ENCODE measurements at regions not wholly inside any gene's neighbourhood (a gene's known extent, or its start where the extent isn't known, plus 50 kb on each side); places are given as distances from the start of the nearest gene placed in this dataset.
"Not testable (repeated sequence)": the region's sequence is repeated elsewhere in the genome, so short reads cannot be mapped to it uniquely, and the experiment has no call there.

DNA sequence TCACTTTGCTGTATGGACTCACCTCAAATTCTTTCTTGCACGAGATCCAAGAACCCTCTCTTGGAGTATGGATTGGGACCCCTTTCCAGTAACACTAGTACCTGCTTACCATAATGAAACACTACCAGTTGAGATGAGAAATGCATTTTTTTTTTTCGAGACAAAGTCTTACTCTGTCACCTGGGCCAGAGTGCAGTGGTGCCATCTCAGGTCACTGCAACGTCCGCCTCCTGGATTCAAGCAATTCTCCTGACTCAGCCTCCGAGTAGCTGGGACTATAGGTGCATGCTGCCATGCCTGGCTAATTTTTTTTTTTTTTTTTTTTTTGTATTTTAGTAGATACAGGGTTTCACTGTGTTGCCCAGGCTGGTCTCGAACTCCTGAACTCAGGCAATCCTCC, 167.0 kb downstream of the THBS2 start:
- H3K27ac ChIP-seq, result peak overlapping the region in 3 of 21 experiments; percentile 2 to 62 (median 44)
- H3K4me3 ChIP-seq, result not testable (repeated sequence)

DNA sequence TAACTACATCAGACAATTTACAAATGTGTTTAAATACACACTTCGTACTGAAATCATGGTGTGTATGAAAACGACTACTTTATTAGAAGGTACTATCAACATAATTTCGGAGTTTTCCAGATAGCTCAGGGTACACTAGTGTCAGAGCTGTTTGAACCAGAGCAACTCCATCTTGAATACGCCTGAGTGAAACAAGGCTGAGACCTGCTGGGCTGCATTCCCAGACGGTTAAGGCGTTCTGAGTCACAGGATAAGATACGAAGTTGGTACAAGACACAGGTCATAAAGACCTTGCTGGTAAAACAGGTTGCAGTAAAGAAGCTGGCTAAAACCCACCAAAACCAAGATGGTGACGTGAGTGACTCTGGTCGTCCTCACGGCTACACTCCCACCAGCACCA, 167.6 kb downstream of the THBS2 start:
- H3K4me3 ChIP-seq, result no peak overlapping the region
- peak overlapping the region in 3 of 21 experiments; percentile 44 to 69 (median 62) for H3K27ac ChIP-seq

DNA sequence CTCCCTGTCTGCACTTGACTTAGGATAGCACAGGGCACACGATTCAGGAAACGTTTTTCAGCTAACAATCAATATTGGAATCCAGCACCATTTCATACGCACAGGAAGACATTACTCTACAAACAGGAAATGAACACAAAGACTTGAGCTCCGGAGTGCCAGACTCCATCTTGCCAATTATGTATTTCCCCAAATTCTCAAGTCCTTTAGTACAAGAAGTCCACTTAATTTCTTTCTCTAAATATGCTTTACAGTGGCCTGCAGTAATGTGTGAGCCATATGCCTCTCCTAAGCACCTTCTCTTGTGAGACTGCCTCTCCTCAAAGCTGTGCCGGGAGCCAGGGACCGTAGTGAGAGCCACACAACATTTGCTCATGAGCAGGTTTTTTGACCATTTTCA, 168.2 kb downstream of the THBS2 start:
- H3K4me3 ChIP-seq, result no peak overlapping the region
- H3K27ac ChIP-seq, result peak overlapping the region in 2 of 21 experiments; percentile 3 to 69

DNA sequence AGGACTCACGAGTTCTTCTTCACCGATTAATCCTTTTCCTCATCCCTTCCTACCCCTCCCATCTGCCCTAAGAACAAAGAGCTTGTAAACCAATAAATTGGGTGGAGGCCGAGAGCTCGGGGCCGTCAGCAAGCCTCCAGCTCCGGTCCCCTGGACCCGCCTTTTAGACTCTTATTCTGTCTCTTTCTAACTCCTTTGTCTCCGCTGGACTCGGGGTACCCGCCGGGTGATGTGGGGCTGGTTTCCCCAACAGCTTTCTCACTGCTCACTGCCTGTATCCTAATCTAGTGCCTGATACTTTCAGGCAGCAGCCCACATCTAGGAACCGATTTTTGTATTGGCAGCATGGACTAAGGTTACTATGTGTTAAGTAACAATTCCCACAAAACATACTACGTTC, 169.1 kb downstream of the THBS2 start:
- H3K4me3 ChIP-seq, H3K27ac ChIP-seq: not testable (repeated sequence)

DNA sequence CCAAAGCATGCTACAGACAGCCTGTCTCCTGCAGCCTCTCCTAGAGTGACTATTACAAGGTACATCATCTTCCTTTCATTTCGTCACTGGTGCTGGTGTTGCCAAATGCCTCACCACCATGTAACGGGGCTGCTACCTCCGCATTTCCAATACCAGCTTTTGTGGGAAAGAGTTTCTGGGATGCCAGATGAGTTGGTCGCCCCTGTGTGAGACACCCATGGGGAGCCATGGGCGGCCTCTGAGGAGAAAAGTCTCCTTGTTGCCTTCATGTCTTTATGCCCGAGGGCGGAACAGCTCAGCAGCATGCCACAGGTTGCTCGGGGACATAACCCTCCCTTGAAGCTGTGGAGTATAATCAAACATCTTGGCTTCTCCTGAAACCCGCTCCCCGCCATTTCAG, 169.6 kb downstream of the THBS2 start:
- Histone ChIP-seq H3K4me3 (no peak overlapping the region), H3K27ac (no peak overlapping the region)

DNA sequence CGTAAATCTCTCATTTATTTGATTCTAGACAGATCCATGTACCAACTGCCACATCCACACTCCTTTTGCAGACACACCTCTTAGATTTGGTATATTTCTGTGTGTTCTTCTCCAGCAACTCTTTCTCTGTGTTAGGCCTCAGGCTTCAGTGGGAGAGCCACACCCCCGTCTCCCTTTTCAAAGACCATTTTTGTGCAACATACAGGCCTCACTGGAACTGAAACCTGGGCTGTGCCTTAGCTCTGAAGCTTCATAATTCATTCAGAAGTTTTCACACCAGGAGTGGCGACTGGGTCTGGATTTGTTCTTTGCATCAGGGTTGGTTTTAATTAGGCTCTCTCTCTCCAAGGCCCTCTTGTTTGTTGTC, 170.2 kb downstream of the THBS2 start:
- no peak overlapping the region for H3K4me3 ChIP-seq
- H3K27ac ChIP-seq, result peak overlapping the region in 4 of 21 experiments; percentile 12 to 48 (median 38)

DNA sequence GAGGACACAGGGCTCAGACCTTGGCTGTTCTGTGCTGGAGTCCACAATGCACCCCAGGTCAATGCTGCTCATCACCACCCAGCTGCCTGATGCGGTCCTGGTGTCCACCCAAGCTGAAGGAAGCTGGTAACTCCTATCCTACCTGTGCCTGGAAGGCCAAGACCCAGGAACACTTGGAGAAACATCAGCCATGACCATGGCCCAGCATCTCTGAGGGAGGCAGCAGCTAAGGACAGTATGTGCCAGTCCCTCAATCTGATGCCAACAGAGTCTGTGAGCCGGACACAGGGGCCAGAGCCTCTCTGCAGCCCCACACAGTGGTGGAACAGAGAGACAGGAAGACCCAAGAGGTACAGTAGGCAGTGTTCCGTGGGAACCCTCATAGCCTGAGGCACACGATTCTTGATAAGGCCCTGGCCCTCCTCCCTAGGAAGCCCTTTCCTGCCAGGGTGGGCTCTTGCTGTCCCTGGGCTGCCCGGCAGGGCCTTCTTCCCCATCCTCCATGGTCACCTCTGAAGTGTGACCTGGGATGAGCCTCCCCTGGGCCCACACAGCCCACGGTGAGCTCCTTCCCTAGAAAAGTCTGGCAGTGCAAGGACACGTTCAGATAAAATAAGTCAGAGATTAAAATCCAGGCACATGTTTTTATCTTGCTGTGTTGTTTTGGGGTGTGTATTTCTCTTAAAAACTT, 170.7 kb downstream of the THBS2 start:
- Histone ChIP-seq H3K27ac (peak overlapping the region in 5 of 21 experiments; percentile 12 to 52 (median 47)), H3K4me3 (no peak overlapping the region)

DNA sequence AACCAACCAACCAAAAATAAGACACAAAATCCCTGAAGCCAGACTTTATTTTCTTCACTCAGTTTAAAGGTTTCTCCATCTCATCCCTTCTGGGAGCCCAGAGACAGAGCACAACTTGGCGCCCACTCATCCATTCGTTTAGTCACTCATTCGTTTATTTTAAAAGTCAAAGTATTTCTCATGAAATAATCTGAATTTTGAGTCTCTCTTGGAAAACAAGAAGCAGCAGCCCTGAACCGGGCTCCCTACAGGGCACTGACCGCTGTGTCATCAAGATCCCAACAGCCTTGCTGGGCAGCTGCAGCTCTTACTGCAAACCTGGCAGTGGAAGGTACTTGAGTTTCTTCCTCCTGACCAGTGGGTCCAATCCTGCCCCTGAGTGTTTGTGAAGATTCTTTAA, 171.6 kb downstream of the THBS2 start:
- Histone ChIP-seq H3K27ac (no peak overlapping the region), H3K4me3 (no peak overlapping the region)

DNA sequence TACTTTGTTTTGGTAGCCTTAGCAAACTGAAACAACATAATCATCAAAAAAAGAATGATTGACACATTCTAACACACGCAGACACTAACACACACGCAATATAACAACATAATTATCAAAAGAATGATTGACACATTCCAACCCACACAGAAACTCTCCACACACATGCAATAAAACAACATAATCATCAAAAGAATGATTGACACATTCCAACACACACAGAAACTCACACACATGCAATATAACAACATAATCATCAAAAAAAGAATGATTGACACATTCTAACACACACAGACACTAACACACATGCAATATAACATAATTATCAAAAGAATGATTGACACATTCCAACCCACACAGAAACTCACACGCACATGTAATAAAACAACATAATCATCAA, 172.4 kb downstream of the THBS2 start:
- Histone ChIP-seq H3K4me3 (no peak overlapping the region), H3K27ac (no peak overlapping the region)

DNA sequence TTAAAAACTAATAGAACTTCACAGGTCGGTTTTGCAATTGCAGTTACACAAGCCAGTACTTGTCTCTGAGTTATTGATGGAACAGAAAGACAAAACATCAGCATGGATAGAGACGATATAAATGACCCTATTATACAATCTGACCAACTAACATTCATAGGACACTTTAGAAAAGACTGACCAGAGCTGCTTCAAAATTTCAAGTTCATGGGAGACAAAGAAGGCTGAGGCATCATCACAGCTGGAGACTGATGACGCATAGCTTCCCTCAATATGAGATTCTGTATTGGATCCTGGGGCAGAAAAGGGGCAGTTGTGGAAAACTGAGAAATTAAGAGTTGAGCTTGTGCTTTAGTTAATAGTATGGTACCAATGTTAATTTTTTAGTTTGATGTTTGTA, 174.0 kb downstream of the THBS2 start:
- Histone ChIP-seq H3K4me3 (no peak overlapping the region), H3K27ac (no peak overlapping the region)

DNA sequence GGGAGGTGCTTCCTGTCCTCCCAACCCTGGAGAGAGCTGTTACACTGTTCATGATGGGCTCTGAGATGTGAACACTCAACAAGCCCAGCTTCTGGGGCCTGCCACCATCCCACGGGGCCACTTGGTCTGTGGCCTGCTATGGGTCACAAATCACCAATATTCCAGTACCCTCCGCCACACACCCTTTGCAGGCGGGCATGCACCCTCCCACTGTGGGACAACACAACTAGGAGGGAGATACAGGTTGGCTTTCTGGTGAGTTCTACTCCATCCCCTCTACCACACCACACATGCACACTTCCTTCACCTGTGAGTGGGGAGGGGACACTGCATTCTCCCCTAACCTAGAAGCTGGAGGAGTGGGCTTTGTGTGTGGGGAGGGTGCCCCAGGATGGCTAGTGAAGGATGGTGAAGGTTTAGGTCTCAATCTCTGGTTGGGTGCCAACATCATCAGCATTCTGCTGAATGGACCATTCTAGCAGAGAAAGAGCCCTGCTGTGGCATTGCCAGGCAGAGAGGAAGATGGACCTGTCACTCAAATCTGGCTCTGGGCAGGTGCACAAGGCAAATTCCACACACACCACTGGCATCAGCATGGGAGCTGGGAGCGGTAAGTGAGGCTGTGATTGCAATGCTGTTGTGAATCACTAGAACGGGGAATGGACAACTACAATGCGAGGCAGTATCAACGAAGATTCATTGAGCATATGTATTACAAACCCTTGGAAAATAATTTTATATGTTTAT, 175.1 kb downstream of the THBS2 start:
- H3K27ac ChIP-seq, result no peak overlapping the region
- H3K4me3 ChIP-seq, result no peak overlapping the region

DNA sequence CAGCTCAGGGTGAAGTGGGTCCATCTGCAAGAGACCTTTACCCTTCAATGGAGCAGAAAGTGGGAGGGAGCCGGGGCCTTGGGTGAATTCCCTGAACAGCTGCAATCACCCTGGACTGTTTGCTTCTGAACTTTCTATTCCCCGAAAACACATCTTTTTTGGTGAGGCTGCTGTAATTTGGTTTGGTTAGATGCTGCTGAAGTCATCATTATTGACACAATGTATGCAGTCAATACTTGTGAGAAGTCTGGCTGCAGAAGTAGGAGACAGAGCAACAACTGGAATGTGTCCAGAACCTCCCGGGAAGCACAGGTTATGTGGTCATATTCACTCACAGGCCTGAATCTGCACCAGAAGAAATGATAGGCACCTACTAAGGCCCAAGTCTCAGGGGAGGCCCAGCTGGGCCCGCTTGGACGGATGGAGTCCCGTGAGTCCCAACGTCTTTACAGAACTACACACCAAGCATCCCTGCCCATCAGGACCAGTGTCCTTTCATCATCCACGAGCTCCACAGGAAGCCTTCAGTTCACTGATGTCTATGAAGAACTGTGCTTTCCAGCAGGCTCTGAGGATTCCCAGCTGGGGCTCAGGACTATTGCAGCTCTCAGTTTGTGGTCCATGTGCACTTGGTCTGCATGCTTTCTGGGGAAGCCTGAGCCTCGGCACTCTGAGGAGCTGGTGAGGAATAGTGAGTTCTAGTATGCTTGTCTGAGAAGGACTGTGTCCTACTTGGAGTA, 177.6 kb downstream of the THBS2 start:
- no peak overlapping the region for H3K4me3 ChIP-seq
- peak overlapping the region in 6 of 21 experiments; percentile 29 to 78 (median 61) for H3K27ac ChIP-seq

DNA sequence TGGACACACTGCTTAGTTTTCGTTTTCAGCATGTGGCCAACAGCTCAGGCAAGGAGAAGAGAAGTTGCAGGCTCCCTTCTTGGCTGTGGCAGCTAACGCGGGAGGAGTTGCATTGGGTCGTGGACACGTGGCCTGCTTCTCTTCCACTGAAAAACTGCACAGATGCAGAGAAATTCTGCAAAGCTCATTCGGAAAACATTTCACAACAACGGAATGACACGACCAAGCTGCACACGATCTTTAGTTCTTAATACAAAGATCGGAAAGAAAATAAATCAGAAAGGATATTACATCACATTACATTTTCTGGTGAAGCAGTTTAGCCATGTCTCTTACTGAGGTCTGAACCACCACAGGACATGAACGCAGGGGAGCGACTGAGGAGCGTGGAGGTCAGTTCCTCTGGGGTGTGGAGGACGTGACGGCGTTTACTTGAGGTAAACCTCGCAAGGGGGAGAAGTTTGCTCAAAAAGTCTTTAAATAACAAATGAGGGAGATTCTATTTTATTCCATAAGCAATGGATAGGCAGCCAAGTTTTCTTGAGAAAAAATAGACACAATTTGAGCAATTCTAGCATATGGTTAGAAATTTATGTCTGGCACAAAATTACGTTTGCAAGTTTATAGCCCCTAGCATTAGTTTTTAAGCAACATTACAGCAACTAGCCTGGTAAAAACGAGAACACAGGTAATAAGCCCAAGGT, 178.3 kb downstream of the THBS2 start:
- Histone ChIP-seq H3K4me3 (no peak overlapping the region), H3K27ac (peak overlapping the region in 11 of 21 experiments; percentile 29 to 78 (median 54))

DNA sequence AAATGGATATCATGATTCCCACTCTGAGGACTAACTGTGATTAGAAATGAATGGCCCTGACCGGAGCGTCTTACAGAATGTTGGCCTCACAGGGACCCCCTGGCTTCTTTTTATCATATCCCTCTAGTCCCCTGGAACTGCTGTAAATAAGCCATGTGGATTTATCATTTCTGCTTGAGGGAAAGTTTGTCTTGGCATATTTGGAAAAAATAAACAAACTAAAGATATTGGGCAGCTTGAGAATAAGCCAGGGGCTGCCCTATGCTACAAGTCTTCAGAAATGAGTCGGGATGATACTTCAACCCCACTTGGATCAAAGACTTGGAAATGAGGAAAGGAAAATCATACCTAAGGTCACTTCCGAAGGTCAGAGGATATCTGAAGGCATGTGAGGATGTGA, 179.1 kb downstream of the THBS2 start:
- Histone ChIP-seq H3K27ac (peak overlapping the region in 12 of 21 experiments; percentile 11 to 78 (median 50)), H3K4me3 (no peak overlapping the region)

DNA sequence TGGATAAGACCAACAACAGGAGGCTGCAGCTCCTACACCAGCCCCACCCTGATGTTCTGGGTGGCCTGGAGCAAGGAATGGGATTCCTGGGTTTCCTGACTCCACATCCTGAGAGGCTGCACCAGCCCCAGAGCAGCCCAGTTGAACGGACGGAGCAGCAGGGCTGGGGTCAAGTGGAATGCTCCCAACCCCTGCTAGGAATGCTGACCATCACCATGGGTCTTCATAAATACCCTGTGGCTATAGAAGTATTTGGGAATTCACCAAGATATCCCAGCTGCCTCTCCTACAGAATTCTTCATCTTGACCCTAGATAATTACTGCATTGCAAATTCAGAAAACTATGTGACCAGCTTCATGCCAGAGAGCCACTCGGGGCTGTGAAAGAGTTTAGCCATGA, 180.3 kb downstream of the THBS2 start:
- Histone ChIP-seq H3K4me3 (no peak overlapping the region), H3K27ac (peak overlapping the region in 4 of 21 experiments; percentile 4 to 78 (median 38))

DNA sequence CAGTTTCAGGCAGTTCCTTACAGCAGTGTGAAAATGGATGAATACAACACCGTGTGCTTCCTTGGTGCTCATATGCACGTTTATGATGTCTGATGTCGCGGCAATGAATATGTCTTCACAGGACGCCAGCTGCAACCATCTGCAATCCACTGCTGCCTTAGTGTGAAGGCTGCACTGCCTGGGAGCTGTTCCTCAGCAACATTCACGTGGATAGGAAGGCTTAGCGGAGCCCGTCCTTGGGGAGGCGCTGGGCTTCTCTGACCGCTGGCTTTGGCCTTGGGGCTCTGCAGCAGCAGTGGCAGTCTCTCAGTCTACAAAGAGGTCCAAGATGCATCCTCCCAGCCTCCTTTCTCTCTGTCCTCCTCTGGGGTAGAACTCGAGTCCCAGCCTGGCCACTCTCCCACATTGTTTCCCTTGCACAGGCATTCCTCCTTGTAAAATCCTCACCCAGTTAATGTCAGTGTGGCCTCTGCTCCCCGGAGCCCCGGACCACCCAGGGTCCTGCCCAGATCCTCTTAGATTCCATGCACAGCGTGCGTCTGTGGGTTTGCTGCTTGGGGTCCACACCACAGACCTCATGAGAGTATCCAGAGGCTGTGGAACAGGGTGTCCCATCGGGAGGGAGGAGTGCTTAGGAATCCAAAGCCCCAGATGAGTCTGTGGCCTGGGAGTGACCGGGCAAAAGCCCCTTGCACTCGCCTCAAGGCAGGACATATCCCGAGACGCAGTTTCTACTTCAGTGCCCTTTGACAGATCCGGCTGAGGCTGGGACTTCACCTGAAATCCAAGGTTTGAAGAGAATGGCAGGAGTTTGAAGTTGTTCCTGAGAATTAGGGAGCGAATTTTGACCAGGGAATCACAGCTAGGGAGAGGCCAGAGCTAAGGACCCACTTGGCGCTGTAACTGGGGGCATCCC, 181.3 kb downstream of the THBS2 start:
- Histone ChIP-seq H3K4me3 (no peak overlapping the region), H3K27ac (peak overlapping the region in 10 of 21 experiments; percentile 15 to 78 (median 42))

DNA sequence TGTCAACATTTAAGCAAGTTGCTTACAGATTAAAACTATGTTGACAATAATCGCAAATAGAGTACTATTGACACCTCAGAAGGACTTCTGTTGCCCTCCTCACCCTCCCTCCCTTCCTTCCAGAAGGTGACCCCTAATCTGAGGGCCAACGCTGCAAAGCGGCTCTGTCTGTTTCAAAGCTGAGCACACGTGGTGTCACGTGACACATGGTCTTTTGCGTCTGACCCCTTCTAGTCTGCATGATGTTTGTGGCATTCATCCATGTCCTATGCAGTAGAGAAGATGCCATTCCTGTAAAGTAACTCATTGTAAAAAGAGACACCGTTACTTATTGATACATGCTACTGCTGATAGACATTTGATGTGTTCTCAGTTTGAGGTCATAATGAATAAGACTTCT, 182.3 kb downstream of the THBS2 start:
- Histone ChIP-seq H3K4me3 (no peak overlapping the region), H3K27ac (peak overlapping the region in 9 of 21 experiments; percentile 15 to 78 (median 43))

DNA sequence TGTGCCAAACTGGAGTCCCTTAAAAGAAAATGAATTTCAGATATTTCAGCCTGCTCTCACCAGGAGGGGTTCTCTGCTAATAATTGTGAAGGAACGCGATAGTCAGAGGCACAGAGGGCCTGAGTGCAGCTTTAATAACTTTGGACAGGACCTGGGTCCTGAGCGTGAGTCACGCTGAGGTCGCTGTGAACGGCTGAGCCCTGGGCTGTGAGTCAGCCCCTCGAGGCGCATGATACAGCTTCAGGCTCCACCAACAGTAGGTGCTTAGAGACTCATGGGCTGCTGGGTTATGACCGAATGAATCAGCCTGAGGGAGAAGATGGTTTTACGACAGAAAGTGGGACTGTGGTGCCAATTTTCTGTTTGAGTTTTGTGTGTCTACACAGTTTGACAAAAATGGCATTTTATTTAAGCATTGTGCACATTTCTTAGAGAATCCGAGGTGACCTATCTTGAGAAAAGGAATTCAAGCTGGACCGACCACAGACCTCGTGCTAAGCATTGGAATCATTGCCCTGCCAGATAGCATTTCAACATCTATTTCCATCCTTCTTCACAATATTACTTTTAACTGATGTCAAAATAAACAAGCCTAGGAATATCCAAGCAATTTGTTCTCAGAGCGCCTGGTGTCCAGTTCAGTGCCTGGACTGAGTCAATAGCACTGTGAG, 183.0 kb downstream of the THBS2 start:
- peak overlapping the region in 10 of 21 experiments; percentile 1 to 78 (median 61) for H3K27ac ChIP-seq
- no peak overlapping the region for H3K4me3 ChIP-seq

Measured in skin epidermis (tissue), 12 donors.